ENCODE measurements at regions not wholly inside any gene's neighbourhood (a gene's known extent, or its start where the extent isn't known, plus 50 kb on each side); places are given as distances from the start of the nearest gene placed in this dataset.

DNA sequence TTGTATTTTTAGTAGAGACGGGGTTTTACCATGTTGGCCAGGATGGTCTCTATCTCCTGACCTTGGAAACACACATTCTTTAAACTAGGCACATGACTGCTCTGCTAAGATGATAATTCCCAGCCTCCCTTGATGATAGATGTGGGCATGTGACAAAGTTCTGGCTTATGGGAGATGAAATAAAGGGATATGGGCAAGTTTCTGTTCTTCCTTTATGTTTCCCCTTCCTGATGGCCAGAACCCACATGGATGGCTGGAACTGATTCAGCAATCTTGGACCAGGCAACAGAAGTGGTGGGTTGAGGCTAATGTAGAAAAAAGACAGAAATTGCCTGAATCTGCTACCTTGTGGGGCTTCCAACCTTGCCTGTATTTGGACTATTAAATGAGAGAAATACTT is 60.7 kb upstream of the NRP1 start:
- H3K27me3 Mint-ChIP-seq (ENCODE audit: low read depth in 3 of 3), result peaks cover 0 to 3% (median 2%) of the 10 kb centered on the region in 3 donors
- TF ChIP-seq, protein P1, sequence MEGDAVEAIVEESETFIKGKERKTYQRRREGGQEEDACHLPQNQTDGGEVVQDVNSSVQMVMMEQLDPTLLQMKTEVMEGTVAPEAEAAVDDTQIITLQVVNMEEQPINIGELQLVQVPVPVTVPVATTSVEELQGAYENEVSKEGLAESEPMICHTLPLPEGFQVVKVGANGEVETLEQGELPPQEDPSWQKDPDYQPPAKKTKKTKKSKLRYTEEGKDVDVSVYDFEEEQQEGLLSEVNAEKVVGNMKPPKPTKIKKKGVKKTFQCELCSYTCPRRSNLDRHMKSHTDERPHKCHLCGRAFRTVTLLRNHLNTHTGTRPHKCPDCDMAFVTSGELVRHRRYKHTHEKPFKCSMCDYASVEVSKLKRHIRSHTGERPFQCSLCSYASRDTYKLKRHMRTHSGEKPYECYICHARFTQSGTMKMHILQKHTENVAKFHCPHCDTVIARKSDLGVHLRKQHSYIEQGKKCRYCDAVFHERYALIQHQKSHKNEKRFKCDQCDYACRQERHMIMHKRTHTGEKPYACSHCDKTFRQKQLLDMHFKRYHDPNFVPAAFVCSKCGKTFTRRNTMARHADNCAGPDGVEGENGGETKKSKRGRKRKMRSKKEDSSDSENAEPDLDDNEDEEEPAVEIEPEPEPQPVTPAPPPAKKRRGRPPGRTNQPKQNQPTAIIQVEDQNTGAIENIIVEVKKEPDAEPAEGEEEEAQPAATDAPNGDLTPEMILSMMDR (IDR thresholded peaks at IDR 0.05), result no peak
- Histone ChIP-seq H4K20me1 (ENCODE audit: insufficient read depth, low read length) (no peaks in the 10 kb centered on the region), H3K4me1 (ENCODE audit: control insufficient read depth in 1 of 2, insufficient read depth in 2 of 2, low read length in 2 of 2) (no peaks in the 10 kb centered on the region), H3K4me3 (replicated peaks in 1 of 3; ENCODE audit: low read depth in 2 of 3, low read length in 3 of 3) (no peak overlapping the region), H3K79me2 (ENCODE audit: insufficient read depth, low read length) (no peaks in the 10 kb centered on the region), H3K9ac (ENCODE audit: insufficient read depth, low read length, poor library complexity, severe bottlenecking) (no peak overlapping the region), H3K27ac (ENCODE audit: low read depth in 1 of 2, low read length in 2 of 2) (no peak overlapping the region), H3K36me3 (replicated peaks in 1 of 2; ENCODE audit: control insufficient read depth in 1 of 2, insufficient read depth in 2 of 2, low read length in 2 of 2) (no peaks in the 10 kb centered on the region), H3K9me3 (replicated peaks in 1 of 2; ENCODE audit: control insufficient read depth in 1 of 2, insufficient read depth in 1 of 2, low read length in 2 of 2) (peaks cover 2 to 15% of the 10 kb centered on the region in 2 donors), H3K4me2 (replicated peaks; ENCODE audit: extremely low read depth, low read length, poor library complexity, severe bottlenecking) (no peak overlapping the region), H3K27me3 (ENCODE audit: control insufficient read depth in 2 of 2, insufficient read depth in 2 of 2, low read length in 2 of 2) (no peaks in the 10 kb centered on the region), H2AFZ (ENCODE audit: insufficient read depth, low read depth, low read length, poor library complexity, severe bottlenecking) (no peak overlapping the region)
- no peak for DNase-seq
- intact Hi-C loops (cut with micrococcal nuclease), result no loop called here
- no CpG with 5 or more reads among the region's 1 CpG for WGBS (ENCODE audit: insufficient coverage)
- no peaks in the 10 kb centered on the region for H3K36me3 Mint-ChIP-seq
- no peak overlapping the region for H3K27ac Mint-ChIP-seq
- peaks cover 0 to 15% (median 9%) of the 10 kb centered on the region in 7 donors for H3K9me3 Mint-ChIP-seq
- H3K4me1 Mint-ChIP-seq, result no peaks in the 10 kb centered on the region
- no peak overlapping the region for H3K4me3 Mint-ChIP-seq

DNA sequence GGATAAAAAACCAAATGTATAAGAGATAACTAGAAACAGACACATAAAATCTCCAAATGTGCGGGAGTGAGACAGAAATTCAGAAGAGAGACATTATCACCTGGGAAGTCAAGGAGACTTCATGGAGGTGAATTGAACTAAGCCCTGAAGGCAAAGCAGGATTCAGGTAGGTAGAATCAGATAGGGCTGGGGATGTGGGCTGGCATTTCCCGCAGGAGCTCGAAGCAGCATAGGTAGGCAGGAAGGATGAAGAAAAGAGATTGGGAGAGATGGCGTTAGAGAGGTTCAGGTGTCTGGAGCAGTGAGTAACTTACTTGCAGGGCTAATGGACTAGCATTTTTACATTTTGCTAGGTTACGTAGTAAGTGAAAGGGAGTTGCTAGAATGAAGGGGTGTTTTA is 58.2 kb upstream of the NRP1 start:
- Histone ChIP-seq H3K27ac (ENCODE audit: low read depth in 1 of 2, low read length in 2 of 2) (no peak overlapping the region), H3K9me3 (replicated peaks in 1 of 2; ENCODE audit: control insufficient read depth in 1 of 2, insufficient read depth in 1 of 2, low read length in 2 of 2) (peaks cover 0 to 15% of the 10 kb centered on the region in 2 donors), H3K9ac (ENCODE audit: insufficient read depth, low read length, poor library complexity, severe bottlenecking) (no peak overlapping the region), H3K4me2 (replicated peaks; ENCODE audit: extremely low read depth, low read length, poor library complexity, severe bottlenecking) (no peak overlapping the region), H4K20me1 (ENCODE audit: insufficient read depth, low read length) (no peaks in the 10 kb centered on the region), H3K79me2 (ENCODE audit: insufficient read depth, low read length) (no peaks in the 10 kb centered on the region), H3K4me3 (replicated peaks in 1 of 3; ENCODE audit: low read depth in 2 of 3, low read length in 3 of 3) (no peak overlapping the region), H3K36me3 (replicated peaks in 1 of 2; ENCODE audit: control insufficient read depth in 1 of 2, insufficient read depth in 2 of 2, low read length in 2 of 2) (no peaks in the 10 kb centered on the region), H3K4me1 (ENCODE audit: control insufficient read depth in 1 of 2, insufficient read depth in 2 of 2, low read length in 2 of 2) (no peaks in the 10 kb centered on the region), H2AFZ (ENCODE audit: insufficient read depth, low read depth, low read length, poor library complexity, severe bottlenecking) (no peak overlapping the region), H3K27me3 (ENCODE audit: control insufficient read depth in 2 of 2, insufficient read depth in 2 of 2, low read length in 2 of 2) (peaks cover 0 to 2% of the 10 kb centered on the region in 2 donors)
- TF ChIP-seq, protein P1 (IDR thresholded peaks at IDR 0.05), result no peak
- DNase-seq, result no peak
- Mint-ChIP-seq H3K9me3 (peaks cover under 1 to 15% (median 6%) of the 10 kb centered on the region in 7 donors), H3K27me3 (ENCODE audit: low read depth in 3 of 3) (peaks cover 2 to 5% (median 4%) of the 10 kb centered on the region in 3 donors), H3K27ac (no peak overlapping the region), H3K36me3 (no peaks in the 10 kb centered on the region), H3K4me1 (no peaks in the 10 kb centered on the region), H3K4me3 (no peak overlapping the region)
- intact Hi-C loops (cut with micrococcal nuclease), result no loop called here
- WGBS (ENCODE audit: insufficient coverage), result 95% methylated on average over 3 of the region's 5 CpGs

Data from CD14-positive monocyte (primary cell).